Activated CD8-positive, alpha-beta T cell treated with anti-CD3 and anti-CD28 coated beads for 36 hours (primary cell): ENCODE measurements at regions not wholly inside any gene's neighbourhood (a gene's known extent, or its start where the extent isn't known, plus 50 kb on each side); places are given as distances from the start of the nearest gene placed in this dataset.
"Not testable (repeated sequence)": the region's sequence is repeated elsewhere in the genome, so short reads cannot be mapped to it uniquely, and the experiment has no call there.

ENCODE experiments used
- ATAC-seq: fragments of 200-7000 bp; cut with Tn5 transposase; one replicate; pipeline ENCODE4 v1.10.0; 2021; ENCODE audit warnings: mild to moderate bottlenecking, moderate library complexity
- CTCF ChIA-PET: fragments of 350-600 bp; sonication (Branson Sonifier 250); formaldehyde crosslinking; loops from one replicate; lab custom pipeline; 2021; ENCODE audit warnings: antibody characterized with exemption; lab: Charles Lee
- POLR2A ChIA-PET: fragments of 350-600 bp; sonication (Branson Sonifier 250); formaldehyde crosslinking; loops from one replicate; lab custom pipeline; 2021; ENCODE audit warnings: antibody characterized with exemption; lab: Charles Lee
- DNase-seq: peaks from one replicate; pipeline ENCODE4 v3.0.0-alpha.2; 2020
- H3K27ac Mint-ChIP-seq: one replicate; pipeline ENCODE4 v1.8.0; 2021; ENCODE audit warnings: mild to moderate bottlenecking, mixed read lengths
- H3K27me3 Mint-ChIP-seq: one replicate; pipeline ENCODE4 v1.8.0; 2021; ENCODE audit warnings: mixed read lengths
- H3K36me3 Mint-ChIP-seq: one replicate; pipeline ENCODE4 v1.8.0; 2021; ENCODE audit warnings: low read depth, mixed read lengths
- H3K4me1 Mint-ChIP-seq: one replicate; pipeline ENCODE4 v1.8.0; 2021; ENCODE audit warnings: low read depth, mixed read lengths
- H3K4me3 Mint-ChIP-seq: one replicate; pipeline ENCODE4 v1.8.0; 2021; ENCODE audit warnings: mild to moderate bottlenecking, moderate library complexity, mixed read lengths
- H3K9me3 Mint-ChIP-seq: one replicate; pipeline ENCODE4 v1.8.0; 2021; ENCODE audit warnings: mixed read lengths
- CTCF ChIP-seq: fragments of 200-600 bp; IDR thresholded peaks from one replicate; pipeline ENCODE4 v1.8.0; 2022; ENCODE audit warnings: antibody characterized with exemption, mild to moderate bottlenecking
- intact Hi-C: fragments of 100-400 bp; cut with micrococcal nuclease; formaldehyde crosslinking; loops from one replicate; pipeline ENCODE4 v1.10.0; 2022

GRCh38 chr13:83672612-83673011 is 209.7 kb downstream of the SLITRK1 start:
- Mint-ChIP-seq H3K36me3 (no peaks in the 10 kb centered on the region), H3K4me3 (no peak overlapping the region), H3K27me3 (no peaks in the 10 kb centered on the region), H3K27ac (no peak overlapping the region), H3K4me1 (no peaks in the 10 kb centered on the region), H3K9me3 (no peaks in the 10 kb centered on the region)
- TF ChIP-seq CTCF, result no peak
- no peak for DNase-seq
- intact Hi-C loops, result no loop called here
- ATAC-seq, result no peak
- POLR2A ChIA-PET, result no interaction called here
- CTCF ChIA-PET, result no interaction called here

GRCh38 chr13:83667606-83668005 is 214.7 kb downstream of the SLITRK1 start:
- ChIA-PET CTCF (no interaction called here), POLR2A (no interaction called here)
- Mint-ChIP-seq H3K36me3 (no peaks in the 10 kb centered on the region), H3K27me3 (no peaks in the 10 kb centered on the region), H3K27ac (no peak overlapping the region), H3K9me3 (no peaks in the 10 kb centered on the region), H3K4me3 (no peak overlapping the region), H3K4me1 (no peaks in the 10 kb centered on the region)
- intact Hi-C loops, result no loop called here
- DNase-seq (no peak), ATAC-seq (no peak)
- TF ChIP-seq CTCF, result no peak

GRCh38 chr13:83666141-83666540 is 216.1 kb downstream of the SLITRK1 start:
- Mint-ChIP-seq H3K36me3 (no peaks in the 10 kb centered on the region), H3K4me1 (no peaks in the 10 kb centered on the region), H3K4me3 (no peak overlapping the region), H3K27me3 (no peaks in the 10 kb centered on the region), H3K27ac (no peak overlapping the region), H3K9me3 (no peaks in the 10 kb centered on the region)
- no peak for TF ChIP-seq CTCF
- intact Hi-C loops, result no loop called here
- ChIA-PET CTCF (no interaction called here), POLR2A (no interaction called here)
- no peak for ATAC-seq
- no peak for DNase-seq

GRCh38 chr13:83657281-83657680 is 225.0 kb downstream of the SLITRK1 start:
- ChIA-PET CTCF (no interaction called here), POLR2A (no interaction called here)
- no peak for TF ChIP-seq CTCF
- Mint-ChIP-seq H3K27me3 (no peaks in the 10 kb centered on the region), H3K36me3 (no peaks in the 10 kb centered on the region), H3K4me1 (no peaks in the 10 kb centered on the region), H3K27ac (no peak overlapping the region), H3K4me3 (no peak overlapping the region), H3K9me3 (no peaks in the 10 kb centered on the region)
- DNase-seq (no peak), ATAC-seq (no peak)
- intact Hi-C loops, result no loop called here

- ATAC-seq, H3K27me3 Mint-ChIP-seq, POLR2A ChIA-PET, H3K36me3 Mint-ChIP-seq, H3K27ac Mint-ChIP-seq, CTCF ChIA-PET, H3K4me1 Mint-ChIP-seq, intact Hi-C loops, DNase-seq, H3K4me3 Mint-ChIP-seq: not testable (repeated sequence)
- H3K9me3 Mint-ChIP-seq, result peaks cover 18% of the 10 kb centered on the region
Observed at GRCh38 chr13:83642617-83643016, 239.7 kb downstream of the SLITRK1 start.

- Mint-ChIP-seq H3K36me3 (no peaks in the 10 kb centered on the region), H3K27ac (no peak overlapping the region), H3K9me3 (peaks cover 2% of the 10 kb centered on the region), H3K4me3 (no peak overlapping the region), H3K27me3 (no peaks in the 10 kb centered on the region), H3K4me1 (no peaks in the 10 kb centered on the region)
- POLR2A ChIA-PET, result no interaction called here
- ATAC-seq, result no peak
- no peak for DNase-seq
- CTCF ChIA-PET, result no interaction called here
- TF ChIP-seq CTCF, result no peak
- intact Hi-C loops, result no loop called here
Observed at GRCh38 chr13:83634601-83635000, 247.7 kb downstream of the SLITRK1 start.
